ENCODE measurements at regions not wholly inside any gene's neighbourhood (a gene's known extent, or its start where the extent isn't known, plus 50 kb on each side); places are given as distances from the start of the nearest gene placed in this dataset.

GRCh38 chr11:86869531-86869930 lies 69.2 kb downstream of the PRSS23 start:
- TF ChIP-seq CTCF (conservative IDR thresholded peaks at IDR 0.05; ENCODE audit: low read depth, low read length), result no peak
- TF ChIP-seq EZH2 (IDR thresholded peaks at IDR 0.05; ENCODE audit: borderline replicate concordance, low read depth, low read length, poor library complexity, severe bottlenecking), result no peak
